Esophagus muscularis mucosa (tissue), 4 donors: ENCODE measurements at regions not wholly inside any gene's neighbourhood (a gene's known extent, or its start where the extent isn't known, plus 50 kb on each side); places are given as distances from the start of the nearest gene placed in this dataset.

Experiments used
- EP300 ChIP-seq: sonication (generic); formaldehyde crosslinking; IDR thresholded peaks from one replicate; pipeline ENCODE4 v1.6.1; 2017; ENCODE audit warnings: antibody characterized with exemption
- POLR2A ChIP-seq: fragments of 450-650 bp; IDR thresholded peaks from one replicate; pipeline ENCODE4 v1.6.1; 2017; ENCODE audit warnings: antibody characterized with exemption, moderate library complexity, mild to moderate bottlenecking, low read depth
- POLR2AphosphoS5 ChIP-seq, 2 donors: sonication (generic); formaldehyde crosslinking; IDR thresholded peaks; one replicate each; pipeline ENCODE4 v1.6.1; 2017; ENCODE audit warnings: antibody characterized with exemption in 2 of 2
- TF ChIP-seq, protein P1 (sequence below), 3 experiments: fragments of 200-600 bp in 2 of 3; fragments of 450-650 bp in 1 of 3; sonication (generic) in 2 of 3; IDR thresholded peaks; one replicate each; pipeline ENCODE4 v1.5.1; 2017 to 2019; ENCODE audit warnings: antibody characterized with exemption in 3 of 3, mild to moderate bottlenecking in 2 of 3, moderate library complexity in 1 of 3

DNA sequence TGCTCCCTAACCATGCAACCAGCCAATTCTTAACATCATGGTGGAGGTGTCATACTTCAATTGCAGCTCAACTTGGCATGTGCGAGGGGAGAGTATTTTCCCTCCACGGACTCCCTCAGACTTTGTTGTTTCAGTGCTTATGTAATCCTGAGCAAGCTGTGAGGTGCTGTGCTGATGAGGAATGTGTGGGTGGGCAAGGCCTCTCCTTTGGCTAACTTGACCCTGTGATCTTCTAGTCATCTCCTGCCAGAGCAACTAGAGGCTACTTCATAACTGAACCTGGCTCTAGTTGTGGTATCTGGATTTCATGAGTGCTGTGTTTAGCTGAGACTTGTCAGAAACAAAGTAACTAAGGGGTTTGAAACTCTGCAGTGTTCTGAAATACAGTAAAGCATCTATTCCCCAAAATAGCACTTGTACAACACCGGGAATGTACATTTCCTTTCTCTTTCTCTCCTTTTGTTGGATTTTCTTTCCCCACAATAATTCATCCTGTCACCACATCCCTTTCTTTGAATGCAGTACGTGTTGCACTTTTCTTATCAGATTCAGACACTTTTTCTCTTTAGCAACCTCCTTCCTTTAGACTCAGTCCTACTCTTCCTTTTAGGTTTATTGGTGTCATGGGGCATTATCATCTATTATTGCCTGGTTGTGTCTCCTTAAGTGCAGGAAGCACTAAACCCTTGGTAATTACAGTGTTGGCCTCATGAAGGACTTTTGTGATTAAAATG is 415.2 kb upstream of the NR3C2 start:
- TF ChIP-seq, protein P1, sequence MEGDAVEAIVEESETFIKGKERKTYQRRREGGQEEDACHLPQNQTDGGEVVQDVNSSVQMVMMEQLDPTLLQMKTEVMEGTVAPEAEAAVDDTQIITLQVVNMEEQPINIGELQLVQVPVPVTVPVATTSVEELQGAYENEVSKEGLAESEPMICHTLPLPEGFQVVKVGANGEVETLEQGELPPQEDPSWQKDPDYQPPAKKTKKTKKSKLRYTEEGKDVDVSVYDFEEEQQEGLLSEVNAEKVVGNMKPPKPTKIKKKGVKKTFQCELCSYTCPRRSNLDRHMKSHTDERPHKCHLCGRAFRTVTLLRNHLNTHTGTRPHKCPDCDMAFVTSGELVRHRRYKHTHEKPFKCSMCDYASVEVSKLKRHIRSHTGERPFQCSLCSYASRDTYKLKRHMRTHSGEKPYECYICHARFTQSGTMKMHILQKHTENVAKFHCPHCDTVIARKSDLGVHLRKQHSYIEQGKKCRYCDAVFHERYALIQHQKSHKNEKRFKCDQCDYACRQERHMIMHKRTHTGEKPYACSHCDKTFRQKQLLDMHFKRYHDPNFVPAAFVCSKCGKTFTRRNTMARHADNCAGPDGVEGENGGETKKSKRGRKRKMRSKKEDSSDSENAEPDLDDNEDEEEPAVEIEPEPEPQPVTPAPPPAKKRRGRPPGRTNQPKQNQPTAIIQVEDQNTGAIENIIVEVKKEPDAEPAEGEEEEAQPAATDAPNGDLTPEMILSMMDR (IDR thresholded peaks at IDR 0.05), result no peak
- TF ChIP-seq EP300 (no peak), POLR2A (no peak), POLR2AphosphoS5 (IDR thresholded peaks at IDR 0.05) (no peak)
